ENCODE measurements at regions not wholly inside any gene's neighbourhood (a gene's known extent, or its start where the extent isn't known, plus 50 kb on each side); places are given as distances from the start of the nearest gene placed in this dataset.

- H3K27ac ChIP-seq = no peak overlapping the region
- no peaks in the 10 kb centered on the region for H3K27me3 ChIP-seq
- intact Hi-C loops (cut with DNase I) = no loop called here
- ATAC-seq (no peak), DNase-seq (no peak)
- WGBS, 2 donors = 80 to 81% methylated on average over 5 of the region's 5 CpGs
- H3K4me1 ChIP-seq = no peaks in the 10 kb centered on the region
- H3K4me3 ChIP-seq = no peak overlapping the region
- TF ChIP-seq CTCF (IDR thresholded peaks at IDR 0.05) = no peak
- H3K36me3 ChIP-seq = no peaks in the 10 kb centered on the region
- H3K9me3 ChIP-seq = peaks cover 0 to 37% (median 9%) of the 10 kb centered on the region in 11 donors
These were observed 819.9 kb downstream of the KCNJ2 start for GRCh38 chr17:70989280-70989679.

GRCh38 chr17:70994194-70994593, 824.9 kb downstream of the KCNJ2 start:
- intact Hi-C loops (cut with DNase I) = no loop called here
- H3K36me3 ChIP-seq = no peaks in the 10 kb centered on the region
- no peaks in the 10 kb centered on the region for H3K27me3 ChIP-seq
- H3K4me3 ChIP-seq = no peak overlapping the region
- 71 to 73% methylated on average over 2 of the region's 2 CpGs for WGBS, 2 donors
- H3K4me1 ChIP-seq = no peaks in the 10 kb centered on the region
- H3K9me3 ChIP-seq = peaks cover 0 to 33% (median 0%) of the 10 kb centered on the region in 11 donors
- DNase-seq (no peak), ATAC-seq (no peak)
- H3K27ac ChIP-seq = no peak overlapping the region
- no peak for TF ChIP-seq CTCF (IDR thresholded peaks at IDR 0.05)

- no peak for DNase-seq
- no peak for TF ChIP-seq CTCF (IDR thresholded peaks at IDR 0.05)
- Histone ChIP-seq H3K4me1 (no peaks in the 10 kb centered on the region), H3K9me3 (peaks cover 0 to 33% (median 0%) of the 10 kb centered on the region in 11 donors), H3K27ac (no peak overlapping the region), H3K27me3 (no peaks in the 10 kb centered on the region), H3K36me3 (no peaks in the 10 kb centered on the region), H3K4me3 (no peak overlapping the region)
- intact Hi-C loops (cut with DNase I) = no loop called here
- no peak for ATAC-seq
These were observed 826.7 kb downstream of the KCNJ2 start for GRCh38 chr17:70995997-70996396.

- peaks cover 0 to 6% (median 0%) of the 10 kb centered on the region in 7 donors for H3K27me3 ChIP-seq
- no peaks in the 10 kb centered on the region for H3K4me1 ChIP-seq
- H3K27ac ChIP-seq = no peak overlapping the region
- peaks cover 0 to 13% (median 0%) of the 10 kb centered on the region in 11 donors for H3K9me3 ChIP-seq
- no peaks in the 10 kb centered on the region for H3K36me3 ChIP-seq
- DNase-seq (no peak), ATAC-seq (no peak)
- 60 to 65% methylated on average over 12 of the region's 12 CpGs for WGBS, 2 donors
- TF ChIP-seq CTCF (IDR thresholded peaks at IDR 0.05) = no peak
- intact Hi-C loops (cut with DNase I) = no loop called here
- no peak overlapping the region for H3K4me3 ChIP-seq
These were observed 834.4 kb downstream of the KCNJ2 start for GRCh38 chr17:71003736-71004135.
